Breast epithelium (tissue), 4 donors: ENCODE measurements at regions not wholly inside any gene's neighbourhood (a gene's known extent, or its start where the extent isn't known, plus 50 kb on each side); places are given as distances from the start of the nearest gene placed in this dataset.

Experiments
- DNase-seq, 2 donors: peaks; one replicate each; pipeline ENCODE4 v3.0.0-alpha.2; 2019; ENCODE audit warnings: low spot score in 2 of 2
- H3K27ac ChIP-seq, 2 donors: fragments of 200-600 bp; sonication (generic) in 1 of 2; one replicate each; pipeline ENCODE4 v1.5.1; 2016 to 2019; ENCODE audit warnings: mild to moderate bottlenecking in 1 of 2
- H3K27me3 ChIP-seq, 2 donors: fragments of 200-600 bp; sonication (generic) in 1 of 2; one replicate each; pipeline versions ENCODE4 v1.5.1 to v1.6.0; 2017 to 2019; ENCODE audit warnings: control low read depth in 1 of 2, mild to moderate bottlenecking in 1 of 2
- H3K36me3 ChIP-seq: fragments of 200-600 bp; one replicate; pipeline ENCODE4 v1.5.1; 2019
- H3K4me1 ChIP-seq, 2 donors: fragments of 200-600 bp; sonication (generic); one replicate each; pipeline ENCODE4 v1.5.1; 2016 to 2019; ENCODE audit warnings: control low read depth in 1 of 2
- H3K4me3 ChIP-seq, 3 donors: fragments of 200-600 bp; sonication (generic); 1 replicate in 2 of 3; 2 replicates in 1 of 3; pipeline ENCODE4 v1.5.1; 2016 to 2019; ENCODE audit warnings: mild to moderate bottlenecking in 3 of 3, moderate library complexity in 2 of 3
- H3K9me3 ChIP-seq, 2 donors: fragments of 200-600 bp; sonication (generic) in 1 of 2; one replicate each; pipeline ENCODE4 v1.5.1; 2016 to 2019; ENCODE audit warnings: control low read depth in 1 of 2
- POLR2A ChIP-seq: fragments of 450-650 bp; IDR thresholded peaks from one replicate; pipeline ENCODE4 v1.6.1; 2016; ENCODE audit warnings: antibody characterized with exemption, mild to moderate bottlenecking, moderate library complexity
- POLR2AphosphoS5 ChIP-seq, 3 donors: sonication (generic); formaldehyde crosslinking; IDR thresholded peaks; one replicate each; pipeline ENCODE4 v1.6.1; 2017; ENCODE audit warnings: antibody characterized with exemption in 3 of 3
- intact Hi-C: fragments of 100-400 bp; cut with DNase I; formaldehyde crosslinking; loops from one replicate; pipeline ENCODE4 v1.15.1; 2023; ENCODE audit warnings: low total_unique reads
- TF ChIP-seq, protein P1 (sequence below), 3 donors: fragments of 450-650 bp; IDR thresholded peaks; one replicate each; pipeline ENCODE4 v1.5.1; 2016 to 2017; ENCODE audit warnings: antibody characterized with exemption in 3 of 3, mild to moderate bottlenecking in 3 of 3, moderate library complexity in 3 of 3

DNA sequence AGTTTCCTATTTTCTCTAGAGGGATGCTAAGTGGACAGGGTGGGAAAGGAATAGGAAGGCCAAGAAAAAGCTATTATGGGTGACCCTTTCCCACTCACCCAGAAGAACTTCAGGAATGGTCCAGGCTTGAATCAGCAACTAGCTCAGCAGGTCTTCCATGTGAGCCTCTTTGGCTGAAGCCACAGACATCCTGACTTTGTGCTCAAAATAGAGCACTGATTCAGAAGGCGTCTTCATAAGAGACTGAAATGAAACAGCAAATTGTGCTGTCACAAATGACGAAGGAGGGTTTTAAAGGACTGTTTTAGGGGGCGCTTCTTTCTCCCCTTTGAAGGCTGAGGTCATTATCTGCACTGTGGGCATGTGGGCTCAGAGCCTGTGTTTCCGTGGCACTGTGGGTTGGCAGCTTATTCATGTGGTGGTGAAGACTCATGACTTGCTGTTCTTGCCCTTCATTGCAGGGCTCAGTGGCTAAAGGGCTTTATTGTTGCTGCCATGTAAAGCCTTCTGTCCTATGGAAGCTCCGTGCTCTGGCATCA lies 65.8 kb upstream of the NFIL3 start:
- TF ChIP-seq, protein P1, sequence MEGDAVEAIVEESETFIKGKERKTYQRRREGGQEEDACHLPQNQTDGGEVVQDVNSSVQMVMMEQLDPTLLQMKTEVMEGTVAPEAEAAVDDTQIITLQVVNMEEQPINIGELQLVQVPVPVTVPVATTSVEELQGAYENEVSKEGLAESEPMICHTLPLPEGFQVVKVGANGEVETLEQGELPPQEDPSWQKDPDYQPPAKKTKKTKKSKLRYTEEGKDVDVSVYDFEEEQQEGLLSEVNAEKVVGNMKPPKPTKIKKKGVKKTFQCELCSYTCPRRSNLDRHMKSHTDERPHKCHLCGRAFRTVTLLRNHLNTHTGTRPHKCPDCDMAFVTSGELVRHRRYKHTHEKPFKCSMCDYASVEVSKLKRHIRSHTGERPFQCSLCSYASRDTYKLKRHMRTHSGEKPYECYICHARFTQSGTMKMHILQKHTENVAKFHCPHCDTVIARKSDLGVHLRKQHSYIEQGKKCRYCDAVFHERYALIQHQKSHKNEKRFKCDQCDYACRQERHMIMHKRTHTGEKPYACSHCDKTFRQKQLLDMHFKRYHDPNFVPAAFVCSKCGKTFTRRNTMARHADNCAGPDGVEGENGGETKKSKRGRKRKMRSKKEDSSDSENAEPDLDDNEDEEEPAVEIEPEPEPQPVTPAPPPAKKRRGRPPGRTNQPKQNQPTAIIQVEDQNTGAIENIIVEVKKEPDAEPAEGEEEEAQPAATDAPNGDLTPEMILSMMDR (IDR thresholded peaks at IDR 0.05), result no peak
- TF ChIP-seq POLR2AphosphoS5 (IDR thresholded peaks at IDR 0.05) (no peak), POLR2A (no peak)
- H3K27me3 ChIP-seq, result no peaks in the 10 kb centered on the region
- intact Hi-C loops, result no loop called here
- H3K4me3 ChIP-seq, result no peak overlapping the region
- H3K36me3 ChIP-seq, result no peaks in the 10 kb centered on the region
- peak overlapping the region in 1 of 2 donors; percentile 43 for H3K27ac ChIP-seq
- H3K4me1 ChIP-seq, result no peaks in the 10 kb centered on the region
- no peak for DNase-seq
- no peaks in the 10 kb centered on the region for H3K9me3 ChIP-seq

DNA sequence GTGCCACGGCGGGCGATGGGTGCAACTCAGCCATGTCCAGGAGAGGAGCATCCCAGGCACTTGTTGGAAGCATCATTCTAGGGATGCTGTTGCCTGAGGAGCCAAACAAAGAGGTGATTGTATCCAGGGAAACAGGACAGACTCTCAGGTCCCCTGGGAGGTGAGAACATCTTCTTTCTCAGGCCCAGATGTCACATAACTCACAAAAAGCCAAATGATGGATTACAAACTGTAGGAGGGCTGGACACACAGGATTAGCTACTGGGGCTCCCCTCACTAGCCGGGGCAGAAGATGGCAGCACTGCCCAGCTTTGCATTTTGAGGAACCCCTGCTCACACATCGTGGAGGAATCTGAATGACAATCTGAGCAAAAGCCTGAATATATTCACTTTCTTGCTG lies 64.7 kb upstream of the NFIL3 start:
- TF ChIP-seq, protein P1 (IDR thresholded peaks at IDR 0.05), result no peak
- TF ChIP-seq POLR2AphosphoS5 (IDR thresholded peaks at IDR 0.05) (no peak), POLR2A (no peak)
- no peaks in the 10 kb centered on the region for H3K9me3 ChIP-seq
- no peaks in the 10 kb centered on the region for H3K4me1 ChIP-seq

DNA sequence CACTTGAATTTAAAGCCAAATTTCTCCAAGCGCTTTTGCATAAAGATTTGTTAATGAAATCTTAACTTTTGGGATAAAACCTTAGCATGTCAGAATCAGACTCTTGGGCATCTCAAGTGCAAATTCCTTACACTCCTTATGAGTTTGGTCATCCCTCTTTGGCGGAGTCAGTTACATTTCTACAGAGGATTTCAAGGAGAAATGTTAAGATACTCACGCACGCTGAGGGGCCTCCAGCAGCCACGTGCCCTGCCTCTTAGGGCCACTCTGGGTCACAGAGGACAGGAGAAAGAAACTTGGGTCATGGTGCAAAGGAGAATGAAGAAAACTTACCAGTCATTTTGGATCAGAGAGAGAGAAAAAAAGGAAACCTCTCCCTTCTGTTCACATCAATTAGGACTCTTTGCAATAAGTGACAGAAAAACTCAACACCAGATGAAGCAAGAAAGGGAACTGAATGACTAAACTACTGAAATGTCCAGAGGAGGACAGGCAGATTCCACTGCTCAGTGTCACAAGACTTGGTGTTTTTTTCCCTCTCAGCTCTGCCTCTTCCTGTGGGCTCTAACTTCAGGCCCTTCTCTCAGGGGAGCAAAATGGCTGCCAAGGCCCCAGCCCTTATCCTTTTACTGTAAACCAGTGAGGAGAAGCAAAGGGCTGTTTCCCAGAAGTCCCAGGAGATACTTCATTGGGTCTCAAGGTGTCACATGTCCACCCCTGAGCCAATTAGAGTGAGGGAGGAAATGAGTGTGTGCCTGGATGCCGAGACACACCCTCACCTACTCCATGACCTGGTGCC lies 63.3 kb upstream of the NFIL3 start:
- intact Hi-C loops, result no loop called here
- Histone ChIP-seq H3K4me1 (no peaks in the 10 kb centered on the region), H3K27ac (peak overlapping the region in 1 of 2 donors; percentile 52), H3K27me3 (no peaks in the 10 kb centered on the region), H3K4me3 (no peak overlapping the region), H3K9me3 (no peaks in the 10 kb centered on the region), H3K36me3 (no peaks in the 10 kb centered on the region)
- no peak for DNase-seq
- no peak for TF ChIP-seq POLR2AphosphoS5 (IDR thresholded peaks at IDR 0.05)
- TF ChIP-seq POLR2A, result no peak
- TF ChIP-seq, protein P1 (IDR thresholded peaks at IDR 0.05), result no peak

More for the DNA sequence above, 64.7 kb upstream of the NFIL3 start:
- Histone ChIP-seq H3K27me3 (no peaks in the 10 kb centered on the region), H3K36me3 (no peaks in the 10 kb centered on the region), H3K4me3 (no peak overlapping the region), H3K27ac (peak overlapping the region in 1 of 2 donors; percentile 43)
- no peak for DNase-seq
- intact Hi-C loops, result no loop called here

DNA sequence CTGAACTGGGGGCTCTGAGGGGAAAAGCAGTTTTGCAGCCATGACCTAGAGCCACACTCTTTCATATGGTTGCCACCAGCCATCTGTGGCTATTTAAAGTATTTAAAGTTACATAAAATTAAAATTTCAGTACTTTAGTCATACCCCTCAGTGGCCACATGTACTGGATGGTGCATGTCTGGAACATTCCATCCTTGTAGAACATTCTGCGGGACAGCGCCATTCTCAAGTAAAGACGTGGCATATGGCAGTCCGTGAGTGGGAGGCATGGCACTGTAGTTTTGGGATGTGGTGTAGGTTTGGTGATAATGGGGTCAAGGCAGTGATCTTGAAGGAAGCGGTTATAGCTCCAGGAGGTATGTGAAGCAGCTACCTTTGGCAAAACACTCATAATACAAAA lies 61.4 kb upstream of the NFIL3 start:
- Histone ChIP-seq H3K4me3 (no peak overlapping the region), H3K4me1 (no peaks in the 10 kb centered on the region), H3K27ac (peak overlapping the region in 1 of 2 donors; percentile 19), H3K36me3 (no peaks in the 10 kb centered on the region), H3K27me3 (no peaks in the 10 kb centered on the region), H3K9me3 (no peaks in the 10 kb centered on the region)
- no peak for DNase-seq
- TF ChIP-seq POLR2AphosphoS5 (IDR thresholded peaks at IDR 0.05) (no peak), POLR2A (no peak)
- TF ChIP-seq, protein P1 (IDR thresholded peaks at IDR 0.05), result no peak
- intact Hi-C loops, result no loop called here

DNA sequence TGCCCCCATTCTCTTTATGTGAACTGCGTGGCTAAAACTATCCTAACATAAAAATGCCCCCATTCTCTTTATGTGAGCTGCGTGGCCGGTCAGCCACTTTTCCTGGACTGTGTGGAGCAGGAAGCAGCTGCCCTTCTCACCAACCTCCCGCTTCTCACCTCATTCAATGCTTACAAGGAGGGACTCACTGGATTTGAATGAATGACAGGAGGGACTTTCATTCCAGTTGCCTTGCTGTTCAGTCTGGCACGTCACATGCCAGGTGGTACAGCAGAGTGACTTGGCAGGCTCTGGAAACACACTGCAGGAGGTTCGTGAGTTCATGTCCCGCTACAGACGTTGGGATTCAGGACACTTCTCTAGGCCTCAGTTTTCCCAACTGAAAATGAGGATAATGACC lies 60.2 kb upstream of the NFIL3 start:
- H3K36me3 ChIP-seq, result no peaks in the 10 kb centered on the region
- H3K4me1 ChIP-seq, result no peaks in the 10 kb centered on the region
- DNase-seq, result no peak
- H3K27ac ChIP-seq, result peak overlapping the region in 1 of 2 donors; percentile 68
- TF ChIP-seq, protein P1 (IDR thresholded peaks at IDR 0.05), result no peak
- TF ChIP-seq POLR2AphosphoS5 (IDR thresholded peaks at IDR 0.05) (no peak), POLR2A (no peak)
- no peaks in the 10 kb centered on the region for H3K9me3 ChIP-seq
- intact Hi-C loops, result no loop called here
- H3K27me3 ChIP-seq, result no peaks in the 10 kb centered on the region
- H3K4me3 ChIP-seq, result no peak overlapping the region
